Urothelium cell line (cell line): ENCODE measurements at regions not wholly inside any gene's neighbourhood (a gene's known extent, or its start where the extent isn't known, plus 50 kb on each side); places are given as distances from the start of the nearest gene placed in this dataset.

Experiments used
- DNase-seq: peaks from one replicate; pipeline ENCODE4 v3.0.0; 2011; ENCODE audit warnings: low spot score, mixed read lengths
- FAIRE-seq: peaks from 2 replicates; lab custom pipeline; 2011; peaks lifted over from hg19 to GRCh38; lab: Jason Lieb, UNC

GRCh38 chr10:3692387-3692999, 92.5 kb downstream of the KLF6 start:
- FAIRE-seq = no peak
- DNase-seq = no peak

- no peak for FAIRE-seq
Measured at GRCh38 chr10:3691482-3691881, 93.5 kb downstream of the KLF6 start.

GRCh38 chr10:3689871-3690510, 95.0 kb downstream of the KLF6 start:
- DNase-seq (no peak), FAIRE-seq (no peak)

More at GRCh38 chr10:3691482-3691881, 93.5 kb downstream of the KLF6 start:
- no peak for DNase-seq

- FAIRE-seq (no peak), DNase-seq (no peak)
Measured at GRCh38 chr10:3687510-3688081, 97.4 kb downstream of the KLF6 start.

GRCh38 chr10:3685384-3685783, 99.6 kb downstream of the KLF6 start:
- FAIRE-seq (no peak), DNase-seq (no peak)

GRCh38 chr10:3684891-3685290, 100.1 kb downstream of the KLF6 start:
- no peak for FAIRE-seq
- no peak for DNase-seq

GRCh38 chr10:3683560-3683959, 101.4 kb downstream of the KLF6 start:
- DNase-seq (no peak), FAIRE-seq (no peak)

GRCh38 chr10:3682745-3683144, 102.3 kb downstream of the KLF6 start:
- no peak for FAIRE-seq
- no peak for DNase-seq

GRCh38 chr10:3681642-3682554, 103.1 kb downstream of the KLF6 start:
- no peak for FAIRE-seq

GRCh38 chr10:3679950-3680629, 104.9 kb downstream of the KLF6 start:
- DNase-seq = no peak
- FAIRE-seq = no peak

More at GRCh38 chr10:3681642-3682554, 103.1 kb downstream of the KLF6 start:
- no peak for DNase-seq

- no peak for FAIRE-seq
- DNase-seq = no peak
Measured at GRCh38 chr10:3678629-3679227, 106.3 kb downstream of the KLF6 start.

- FAIRE-seq (no peak), DNase-seq (no peak)
Measured at GRCh38 chr10:3676564-3676963, 108.4 kb downstream of the KLF6 start.

GRCh38 chr10:3672220-3672619, 112.8 kb downstream of the KLF6 start:
- FAIRE-seq (no peak), DNase-seq (no peak)

- FAIRE-seq (no peak), DNase-seq (no peak)
Measured at GRCh38 chr10:3671386-3671955, 113.5 kb downstream of the KLF6 start.

GRCh38 chr10:3668966-3669330, 116.1 kb downstream of the KLF6 start:
- FAIRE-seq = no peak

GRCh38 chr10:3668276-3668965, 116.6 kb downstream of the KLF6 start:
- FAIRE-seq (no peak), DNase-seq (peak; percentile 4)

More at GRCh38 chr10:3668966-3669330, 116.1 kb downstream of the KLF6 start:
- no peak for DNase-seq

- DNase-seq (no peak), FAIRE-seq (no peak)
Measured at GRCh38 chr10:3666525-3667302, 118.3 kb downstream of the KLF6 start.

- DNase-seq = no peak
- FAIRE-seq = no peak
Measured at GRCh38 chr10:3665316-3665908, 119.6 kb downstream of the KLF6 start.
